ENCODE measurements at regions not wholly inside any gene's neighbourhood (a gene's known extent, or its start where the extent isn't known, plus 50 kb on each side); places are given as distances from the start of the nearest gene placed in this dataset.

GRCh38 chr11:69979632-69980031, 98.5 kb upstream of the ANO1 start:
- H3K27me3 ChIP-seq: peaks cover 12 to 71% of the 10 kb centered on the region in 2 donors
- DNase-seq (no peak), ATAC-seq (no peak)
- H3K4me3 ChIP-seq: no peak overlapping the region
- intact Hi-C loops (cut with DNase I): no loop called here
- no peaks in the 10 kb centered on the region for H3K36me3 ChIP-seq
- H3K27ac ChIP-seq: no peak overlapping the region
- no peaks in the 10 kb centered on the region for H3K9me3 ChIP-seq
- no peaks in the 10 kb centered on the region for H3K4me1 ChIP-seq
- no peak for TF ChIP-seq CTCF (IDR thresholded peaks at IDR 0.05)

GRCh38 chr11:69981119-69981784, 96.9 kb upstream of the ANO1 start:
- H3K27ac ChIP-seq: no peak overlapping the region
- no peak overlapping the region for H3K4me3 ChIP-seq
- ATAC-seq (peak; percentile 74), DNase-seq (no peak)
- no peak for TF ChIP-seq CTCF (IDR thresholded peaks at IDR 0.05)
- H3K4me1 ChIP-seq: peaks cover 0 to 4% of the 10 kb centered on the region in 2 donors
- no peaks in the 10 kb centered on the region for H3K9me3 ChIP-seq
- H3K27me3 ChIP-seq: peaks cover 28 to 77% of the 10 kb centered on the region in 2 donors
- intact Hi-C loops (cut with DNase I): no loop called here
- H3K36me3 ChIP-seq: no peaks in the 10 kb centered on the region

- H3K4me3 ChIP-seq: no peak overlapping the region
Observed at GRCh38 chr11:69982690-69983570, 95.2 kb upstream of the ANO1 start.

GRCh38 chr11:69983571-69983877, 94.6 kb upstream of the ANO1 start:
- Histone ChIP-seq H3K27me3 (peaks cover 30 to 83% of the 10 kb centered on the region in 2 donors), H3K27ac (no peak overlapping the region), H3K36me3 (no peaks in the 10 kb centered on the region), H3K9me3 (no peaks in the 10 kb centered on the region), H3K4me3 (no peak overlapping the region), H3K4me1 (peaks cover 0 to 4% of the 10 kb centered on the region in 2 donors)
- no peak for ATAC-seq
- TF ChIP-seq CTCF (IDR thresholded peaks at IDR 0.05): no peak
- intact Hi-C loops (cut with DNase I): no loop called here
- DNase-seq: no peak

More at GRCh38 chr11:69982690-69983570, 95.2 kb upstream of the ANO1 start:
- no peak for ATAC-seq
- H3K27me3 ChIP-seq: peaks cover 30 to 82% of the 10 kb centered on the region in 2 donors
- no peak overlapping the region for H3K27ac ChIP-seq
- no peaks in the 10 kb centered on the region for H3K9me3 ChIP-seq
- H3K4me1 ChIP-seq: peaks cover 0 to 4% of the 10 kb centered on the region in 2 donors
- DNase-seq: no peak
- TF ChIP-seq CTCF (IDR thresholded peaks at IDR 0.05): no peak
- H3K36me3 ChIP-seq: no peaks in the 10 kb centered on the region
- intact Hi-C loops (cut with DNase I): no loop called here

GRCh38 chr11:69983897-69984438, 94.1 kb upstream of the ANO1 start:
- ATAC-seq (no peak), DNase-seq (no peak)
- Histone ChIP-seq H3K36me3 (no peaks in the 10 kb centered on the region), H3K4me1 (peaks cover 0 to 4% of the 10 kb centered on the region in 2 donors), H3K4me3 (no peak overlapping the region), H3K27me3 (peaks cover 30 to 87% of the 10 kb centered on the region in 2 donors), H3K9me3 (no peaks in the 10 kb centered on the region), H3K27ac (no peak overlapping the region)
- no peak for TF ChIP-seq CTCF (IDR thresholded peaks at IDR 0.05)
- intact Hi-C loops (cut with DNase I): no loop called here

All from left lung (tissue), 4 donors.